Right lobe of liver (tissue), 4 donors: ENCODE measurements at regions not wholly inside any gene's neighbourhood (a gene's known extent, or its start where the extent isn't known, plus 50 kb on each side); places are given as distances from the start of the nearest gene placed in this dataset.

ENCODE experiments used
- POLR2A ChIP-seq: fragments of 450-650 bp; IDR thresholded peaks from one replicate; pipeline ENCODE4 v1.6.1; 2017; ENCODE audit warnings: antibody characterized with exemption, mild to moderate bottlenecking
- TF ChIP-seq, protein P1 (sequence below), 4 donors: fragments of 200-600 bp in 3 of 4; fragments of 450-650 bp in 1 of 4; IDR thresholded peaks; one replicate each; pipeline versions ENCODE4 v1.5.1 to v1.8.0; 2016 to 2022; ENCODE audit warnings: antibody characterized with exemption in 4 of 4, mild to moderate bottlenecking in 2 of 4
- donor health status: DM: no; HTN: no; CAD: no.
- donor health status: DM: no; HTN: no; CAD: no.
- donor health status: DM: no; HTN: yes; CAD: no.

DNA sequence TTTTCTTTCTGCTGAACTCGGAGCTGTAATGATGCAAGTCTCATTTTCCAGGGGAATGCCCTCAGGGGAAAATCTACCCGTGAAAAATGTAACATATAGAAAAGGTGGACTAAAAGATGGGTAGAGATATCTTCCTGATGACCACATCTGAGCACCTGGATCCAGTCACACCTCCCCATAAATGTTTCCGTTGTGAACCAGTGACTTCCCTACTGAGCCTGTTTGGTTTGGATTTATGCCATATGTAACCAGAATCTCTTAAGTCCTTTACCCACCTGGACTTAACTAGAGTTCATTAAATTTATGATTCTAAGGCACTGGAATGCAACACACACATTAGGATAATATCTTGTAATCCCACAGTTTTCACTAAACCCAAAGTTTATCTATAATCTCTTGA lies 171.1 kb downstream of the ZNF330 start:
- TF ChIP-seq, protein P1, sequence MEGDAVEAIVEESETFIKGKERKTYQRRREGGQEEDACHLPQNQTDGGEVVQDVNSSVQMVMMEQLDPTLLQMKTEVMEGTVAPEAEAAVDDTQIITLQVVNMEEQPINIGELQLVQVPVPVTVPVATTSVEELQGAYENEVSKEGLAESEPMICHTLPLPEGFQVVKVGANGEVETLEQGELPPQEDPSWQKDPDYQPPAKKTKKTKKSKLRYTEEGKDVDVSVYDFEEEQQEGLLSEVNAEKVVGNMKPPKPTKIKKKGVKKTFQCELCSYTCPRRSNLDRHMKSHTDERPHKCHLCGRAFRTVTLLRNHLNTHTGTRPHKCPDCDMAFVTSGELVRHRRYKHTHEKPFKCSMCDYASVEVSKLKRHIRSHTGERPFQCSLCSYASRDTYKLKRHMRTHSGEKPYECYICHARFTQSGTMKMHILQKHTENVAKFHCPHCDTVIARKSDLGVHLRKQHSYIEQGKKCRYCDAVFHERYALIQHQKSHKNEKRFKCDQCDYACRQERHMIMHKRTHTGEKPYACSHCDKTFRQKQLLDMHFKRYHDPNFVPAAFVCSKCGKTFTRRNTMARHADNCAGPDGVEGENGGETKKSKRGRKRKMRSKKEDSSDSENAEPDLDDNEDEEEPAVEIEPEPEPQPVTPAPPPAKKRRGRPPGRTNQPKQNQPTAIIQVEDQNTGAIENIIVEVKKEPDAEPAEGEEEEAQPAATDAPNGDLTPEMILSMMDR (IDR thresholded peaks at IDR 0.05): no peak
- no peak for TF ChIP-seq POLR2A
